Natural killer cell (primary cell): ENCODE measurements at regions not wholly inside any gene's neighbourhood (a gene's known extent, or its start where the extent isn't known, plus 50 kb on each side); places are given as distances from the start of the nearest gene placed in this dataset.

Experiments used
- ATAC-seq, 3 donors: fragments of 150-1000 bp in 2 of 3; fragments of 200-7000 bp in 1 of 3; cut with Tn5 transposase; 1 replicate in 1 of 3; 2 replicates in 2 of 3; pipeline ENCODE4 v1.10.0; 2021; ENCODE audit warnings: mild to moderate bottlenecking in 2 of 3, moderate library complexity in 2 of 3
- DNase-seq, 2 donors: peaks; one replicate each; pipeline versions ENCODE4 v3.0.0 to v3.0.0-alpha.2; 2013 to 2021; ENCODE audit warnings: mixed read lengths in 1 of 2
- H3K27ac ChIP-seq: one replicate; pipeline ENCODE4 v1.5.1; 2013; ENCODE audit warnings: mild to moderate bottlenecking, low read length
- H3K27me3 ChIP-seq: one replicate; pipeline ENCODE4 v1.6.1; 2013; ENCODE audit warnings: low read length; ENCODE audit not compliant: control insufficient read depth, insufficient read depth
- H3K36me3 ChIP-seq: one replicate; pipeline ENCODE4 v1.6.1; 2013; ENCODE audit warnings: low read length; ENCODE audit not compliant: control insufficient read depth, insufficient read depth
- H3K4me1 ChIP-seq: one replicate; pipeline ENCODE4 v1.6.1; 2013; ENCODE audit warnings: low read length; ENCODE audit not compliant: control insufficient read depth, insufficient read depth
- H3K4me3 ChIP-seq: one replicate; pipeline ENCODE4 v1.5.1; 2013; ENCODE audit warnings: low read length
- H3K9me3 ChIP-seq: one replicate; pipeline ENCODE4 v1.6.1; 2013; ENCODE audit warnings: low read length; ENCODE audit not compliant: control insufficient read depth, insufficient read depth
- H3K27ac Mint-ChIP-seq, 2 donors: one replicate each; pipeline ENCODE4 v1.8.0; 2022; ENCODE audit warnings: mild to moderate bottlenecking in 2 of 2, mixed read lengths in 2 of 2, moderate library complexity in 1 of 2
- H3K27me3 Mint-ChIP-seq, 2 donors: one replicate each; pipeline ENCODE4 v1.8.0; 2022; ENCODE audit warnings: low read depth in 2 of 2, mixed read lengths in 2 of 2
- H3K36me3 Mint-ChIP-seq: one replicate; pipeline ENCODE4 v1.8.0; 2022; ENCODE audit warnings: mixed read lengths
- H3K4me1 Mint-ChIP-seq, 2 donors: one replicate each; pipeline ENCODE4 v1.8.0; 2022; ENCODE audit warnings: mixed read lengths in 2 of 2
- H3K4me3 Mint-ChIP-seq: one replicate; pipeline ENCODE4 v1.8.0; 2022; ENCODE audit warnings: mild to moderate bottlenecking, moderate library complexity, mixed read lengths
- H3K9me3 Mint-ChIP-seq, 2 donors: one replicate each; pipeline ENCODE4 v1.8.0; 2022; ENCODE audit warnings: mixed read lengths in 2 of 2
- CTCF ChIP-seq: fragments of 200-600 bp; IDR thresholded peaks from one replicate; pipeline ENCODE4 v1.8.0; 2022; ENCODE audit warnings: antibody characterized with exemption
- WGBS: methylation state at CpG from one replicate; pipeline ENCODE4 v1.1.7; 2013; ENCODE audit warnings: missing lambda C conversion rate; ENCODE audit not compliant: insufficient coverage; 5-methylcytosine and 5-hydroxymethylcytosine counted together
- intact Hi-C: fragments of 100-400 bp; cut with micrococcal nuclease; formaldehyde crosslinking; loops from one replicate; pipeline ENCODE4 v1.14.2; 2022

GRCh38 chr13:61751039-61751438, 335.4 kb upstream of the PCDH20 start:
- Histone ChIP-seq H3K27ac (no peak overlapping the region), H3K9me3 (no peaks in the 10 kb centered on the region), H3K27me3 (no peaks in the 10 kb centered on the region), H3K4me3 (no peak overlapping the region), H3K36me3 (no peaks in the 10 kb centered on the region), H3K4me1 (no peaks in the 10 kb centered on the region)
- peaks cover 11 to 12% of the 10 kb centered on the region in 2 donors for H3K9me3 Mint-ChIP-seq
- intact Hi-C loops = no loop called here
- H3K27ac Mint-ChIP-seq = no peak overlapping the region
- DNase-seq (no peak), ATAC-seq (no peak)
- no peaks in the 10 kb centered on the region for H3K27me3 Mint-ChIP-seq
- H3K4me3 Mint-ChIP-seq = no peak overlapping the region
- no peaks in the 10 kb centered on the region for H3K36me3 Mint-ChIP-seq
- H3K4me1 Mint-ChIP-seq = no peaks in the 10 kb centered on the region
- TF ChIP-seq CTCF = no peak

- Mint-ChIP-seq H3K27ac (no peak overlapping the region), H3K9me3 (peaks cover 16 to 23% of the 10 kb centered on the region in 2 donors), H3K4me3 (no peak overlapping the region), H3K4me1 (no peaks in the 10 kb centered on the region), H3K27me3 (no peaks in the 10 kb centered on the region), H3K36me3 (peaks cover 12% of the 10 kb centered on the region)
- intact Hi-C loops = no loop called here
- no peak for TF ChIP-seq CTCF
- ATAC-seq (no peak), DNase-seq (no peak)
- no peak overlapping the region for H3K27ac ChIP-seq
- no peaks in the 10 kb centered on the region for H3K4me1 ChIP-seq
- WGBS = 100% methylated on average over 1 of the region's 2 CpGs
- no peaks in the 10 kb centered on the region for H3K36me3 ChIP-seq
- H3K4me3 ChIP-seq = no peak overlapping the region
- no peaks in the 10 kb centered on the region for H3K27me3 ChIP-seq
- H3K9me3 ChIP-seq = no peaks in the 10 kb centered on the region
Observed at GRCh38 chr13:61738236-61738750, 322.6 kb upstream of the PCDH20 start.

GRCh38 chr13:61734683-61735082, 319.0 kb upstream of the PCDH20 start:
- TF ChIP-seq CTCF = no peak
- Mint-ChIP-seq H3K4me1 (no peaks in the 10 kb centered on the region), H3K27me3 (no peaks in the 10 kb centered on the region), H3K27ac (no peak overlapping the region), H3K9me3 (peaks cover 8 to 14% of the 10 kb centered on the region in 2 donors), H3K36me3 (no peaks in the 10 kb centered on the region), H3K4me3 (no peak overlapping the region)
- no peaks in the 10 kb centered on the region for H3K36me3 ChIP-seq
- DNase-seq (no peak), ATAC-seq (no peak)
- H3K9me3 ChIP-seq = no peaks in the 10 kb centered on the region
- no peak overlapping the region for H3K4me3 ChIP-seq
- H3K4me1 ChIP-seq = no peaks in the 10 kb centered on the region
- H3K27ac ChIP-seq = no peak overlapping the region
- WGBS = no CpG with 5 or more reads among the region's 1 CpG
- H3K27me3 ChIP-seq = no peaks in the 10 kb centered on the region
- intact Hi-C loops = no loop called here

- no peaks in the 10 kb centered on the region for H3K36me3 ChIP-seq
- Mint-ChIP-seq H3K4me3 (no peak overlapping the region), H3K4me1 (no peaks in the 10 kb centered on the region), H3K27me3 (no peaks in the 10 kb centered on the region), H3K27ac (no peak overlapping the region), H3K36me3 (no peaks in the 10 kb centered on the region), H3K9me3 (peaks cover 14 to 16% of the 10 kb centered on the region in 2 donors)
- intact Hi-C loops = no loop called here
- no peak overlapping the region for H3K4me3 ChIP-seq
- H3K9me3 ChIP-seq = peaks cover 3% of the 10 kb centered on the region
- DNase-seq = no peak
- no peak overlapping the region for H3K27ac ChIP-seq
- no peaks in the 10 kb centered on the region for H3K27me3 ChIP-seq
- ATAC-seq = no peak
- 100% methylated on average over 1 of the region's 1 CpG for WGBS
- no peaks in the 10 kb centered on the region for H3K4me1 ChIP-seq
- no peak for TF ChIP-seq CTCF
Observed at GRCh38 chr13:61728471-61728870, 312.8 kb upstream of the PCDH20 start.
